ENCODE measurements at regions not wholly inside any gene's neighbourhood (a gene's known extent, or its start where the extent isn't known, plus 50 kb on each side); places are given as distances from the start of the nearest gene placed in this dataset.

DNA sequence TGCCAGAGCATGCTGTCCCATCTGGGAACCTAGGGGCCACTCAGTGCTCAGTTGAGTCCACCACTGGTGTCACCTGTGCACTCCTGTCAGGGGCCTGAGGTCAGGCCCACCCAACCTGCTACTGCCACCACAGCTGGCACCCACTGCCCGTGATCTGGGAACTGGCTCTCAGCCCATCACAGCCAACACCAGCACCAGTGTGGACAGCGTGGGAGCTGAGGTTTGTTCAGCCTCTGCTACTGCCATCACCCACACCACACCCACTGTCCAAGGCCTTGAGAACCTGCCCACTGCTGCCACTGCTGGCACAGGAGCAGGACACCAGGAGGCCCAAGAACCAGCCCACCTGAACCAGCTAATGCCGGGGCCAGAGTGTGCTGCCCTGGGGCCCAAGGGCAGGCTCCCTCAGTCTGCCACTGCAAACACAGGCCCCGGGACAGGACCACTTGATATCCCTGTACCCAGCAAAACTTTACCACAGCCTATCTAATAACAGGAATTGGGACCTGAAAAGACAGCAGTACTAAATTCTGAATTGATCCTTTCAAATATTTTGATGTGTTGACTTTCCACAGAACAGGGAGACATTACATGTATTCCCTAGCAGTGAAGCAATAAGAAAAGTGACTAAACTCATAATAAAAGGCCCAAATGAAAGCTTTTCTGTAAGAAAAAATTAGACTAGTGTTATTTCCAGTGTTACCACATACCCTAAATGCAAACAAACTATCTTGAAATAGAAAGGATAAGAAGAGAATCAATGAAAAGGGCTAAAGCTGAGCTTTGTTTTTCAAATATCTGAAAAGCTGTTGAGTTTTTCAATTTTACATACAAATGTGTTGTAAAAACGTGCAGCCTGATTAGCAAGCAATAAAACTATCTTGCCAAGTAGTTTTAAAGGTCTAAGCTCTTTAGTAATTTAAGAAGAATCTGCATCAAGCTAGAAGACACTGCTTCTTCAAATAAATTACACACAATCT is 640.7 kb downstream of the METTL4 start:
- TF ChIP-seq, protein P1, sequence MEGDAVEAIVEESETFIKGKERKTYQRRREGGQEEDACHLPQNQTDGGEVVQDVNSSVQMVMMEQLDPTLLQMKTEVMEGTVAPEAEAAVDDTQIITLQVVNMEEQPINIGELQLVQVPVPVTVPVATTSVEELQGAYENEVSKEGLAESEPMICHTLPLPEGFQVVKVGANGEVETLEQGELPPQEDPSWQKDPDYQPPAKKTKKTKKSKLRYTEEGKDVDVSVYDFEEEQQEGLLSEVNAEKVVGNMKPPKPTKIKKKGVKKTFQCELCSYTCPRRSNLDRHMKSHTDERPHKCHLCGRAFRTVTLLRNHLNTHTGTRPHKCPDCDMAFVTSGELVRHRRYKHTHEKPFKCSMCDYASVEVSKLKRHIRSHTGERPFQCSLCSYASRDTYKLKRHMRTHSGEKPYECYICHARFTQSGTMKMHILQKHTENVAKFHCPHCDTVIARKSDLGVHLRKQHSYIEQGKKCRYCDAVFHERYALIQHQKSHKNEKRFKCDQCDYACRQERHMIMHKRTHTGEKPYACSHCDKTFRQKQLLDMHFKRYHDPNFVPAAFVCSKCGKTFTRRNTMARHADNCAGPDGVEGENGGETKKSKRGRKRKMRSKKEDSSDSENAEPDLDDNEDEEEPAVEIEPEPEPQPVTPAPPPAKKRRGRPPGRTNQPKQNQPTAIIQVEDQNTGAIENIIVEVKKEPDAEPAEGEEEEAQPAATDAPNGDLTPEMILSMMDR (IDR thresholded peaks at IDR 0.05; ENCODE audit: extremely low read depth, low read depth, low read length), result no peak
- peak; percentile 50 for DNase-seq (ENCODE audit: insufficient read length, low spot score, missing footprints)
- Histone ChIP-seq H3K36me3 (ENCODE audit: insufficient read depth, low read length) (no peaks in the 10 kb centered on the region), H2AFZ (ENCODE audit: low read length) (no peak overlapping the region), H3K27me3 (ENCODE audit: insufficient read depth, low read length) (no peaks in the 10 kb centered on the region), H3K27ac (ENCODE audit: low read depth, low read length) (no peak overlapping the region), H3K4me2 (ENCODE audit: insufficient read depth, low read length) (no peak overlapping the region), H3K4me1 (ENCODE audit: insufficient read depth, low read length) (no peaks in the 10 kb centered on the region), H4K20me1 (ENCODE audit: insufficient read depth, low read length) (no peaks in the 10 kb centered on the region), H3K79me2 (ENCODE audit: insufficient read depth, low read length) (no peaks in the 10 kb centered on the region), H3K4me3 (ENCODE audit: insufficient read depth, low read length) (no peak overlapping the region), H3K9me3 (ENCODE audit: low read depth, low read length) (no peaks in the 10 kb centered on the region)

DNA sequence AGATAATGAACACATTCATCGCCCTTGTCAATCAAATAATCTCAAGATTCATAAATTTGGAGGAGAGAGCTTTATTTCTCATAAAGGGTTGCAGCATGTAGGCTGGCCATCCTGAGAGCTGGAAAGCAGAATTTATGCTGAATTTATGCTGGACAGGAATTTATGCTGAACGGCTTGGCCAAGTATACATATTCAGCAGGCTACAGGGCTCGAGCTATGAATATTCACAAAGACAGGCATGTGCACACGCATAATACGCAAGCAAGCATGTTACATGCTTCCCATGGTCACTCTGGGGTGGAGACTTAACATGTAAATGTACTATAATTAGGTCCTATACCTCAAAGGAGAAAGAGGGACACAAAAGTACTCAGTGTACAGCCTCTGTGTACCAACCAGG is 618.8 kb downstream of the METTL4 start:
- no peaks in the 10 kb centered on the region for H3K79me2 ChIP-seq (ENCODE audit: insufficient read depth, low read length)
- H3K27me3 ChIP-seq (ENCODE audit: insufficient read depth, low read length), result no peaks in the 10 kb centered on the region
- H3K36me3 ChIP-seq (ENCODE audit: insufficient read depth, low read length), result no peaks in the 10 kb centered on the region
- no peak overlapping the region for H2AFZ ChIP-seq (ENCODE audit: low read length)
- H3K4me3 ChIP-seq (ENCODE audit: insufficient read depth, low read length), result no peak overlapping the region
- no peaks in the 10 kb centered on the region for H4K20me1 ChIP-seq (ENCODE audit: insufficient read depth, low read length)
- H3K27ac ChIP-seq (ENCODE audit: low read depth, low read length), result no peak overlapping the region
- H3K4me1 ChIP-seq (ENCODE audit: insufficient read depth, low read length), result no peaks in the 10 kb centered on the region
- no peak overlapping the region for H3K4me2 ChIP-seq (ENCODE audit: insufficient read depth, low read length)
- no peak for DNase-seq (ENCODE audit: insufficient read length, low spot score, missing footprints)
- TF ChIP-seq, protein P1 (IDR thresholded peaks at IDR 0.05; ENCODE audit: extremely low read depth, low read depth, low read length), result no peak
- peaks cover 2% of the 10 kb centered on the region for H3K9me3 ChIP-seq (ENCODE audit: low read depth, low read length)

DNA sequence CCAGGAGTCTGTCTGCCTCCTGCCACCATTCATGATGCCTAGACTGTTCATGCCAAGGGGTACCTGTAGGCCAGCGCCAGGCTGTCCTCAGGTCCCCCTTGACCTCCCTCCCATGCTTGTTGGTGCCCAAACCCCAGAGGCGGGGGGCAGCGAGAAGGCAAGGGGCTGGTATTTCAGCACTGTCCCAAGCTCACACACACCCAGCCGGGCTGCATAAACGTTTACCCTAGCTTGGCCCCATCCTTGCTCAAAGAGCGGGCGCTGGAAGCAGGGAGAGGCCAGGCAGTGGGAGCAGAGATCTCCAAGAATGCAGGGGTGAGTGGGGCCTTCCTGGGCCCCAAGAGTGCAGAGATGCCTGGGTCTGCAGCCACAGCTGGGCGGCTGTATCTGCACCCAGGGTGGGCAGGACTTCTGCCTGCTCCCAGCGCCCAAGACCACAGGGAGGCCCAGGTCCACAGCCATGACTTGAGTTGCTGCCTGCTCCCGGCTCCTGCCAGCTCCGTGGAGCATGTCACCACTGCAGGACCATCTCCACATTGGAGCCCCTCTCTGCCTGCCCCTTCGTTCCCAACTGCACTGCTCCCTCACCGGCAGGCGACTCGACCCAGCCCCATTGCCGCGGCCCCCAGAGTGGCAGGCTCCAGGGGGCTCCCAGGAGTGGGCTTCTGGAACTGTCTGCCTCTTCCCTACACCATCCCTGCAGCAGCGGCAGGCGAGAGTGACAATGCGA is 616.6 kb downstream of the METTL4 start:
- H4K20me1 ChIP-seq (ENCODE audit: insufficient read depth, low read length), result no peaks in the 10 kb centered on the region
- TF ChIP-seq, protein P1 (IDR thresholded peaks at IDR 0.05; ENCODE audit: extremely low read depth, low read depth, low read length), result no peak
- no peaks in the 10 kb centered on the region for H3K4me1 ChIP-seq (ENCODE audit: insufficient read depth, low read length)
- H3K36me3 ChIP-seq (ENCODE audit: insufficient read depth, low read length), result no peaks in the 10 kb centered on the region
- no peak overlapping the region for H3K27ac ChIP-seq (ENCODE audit: low read depth, low read length)
- no peaks in the 10 kb centered on the region for H3K27me3 ChIP-seq (ENCODE audit: insufficient read depth, low read length)
- peaks cover 2% of the 10 kb centered on the region for H3K9me3 ChIP-seq (ENCODE audit: low read depth, low read length)
- DNase-seq (ENCODE audit: insufficient read length, low spot score, missing footprints), result peak; percentile 34
- no peaks in the 10 kb centered on the region for H3K79me2 ChIP-seq (ENCODE audit: insufficient read depth, low read length)
- no peak overlapping the region for H3K4me2 ChIP-seq (ENCODE audit: insufficient read depth, low read length)
- H3K4me3 ChIP-seq (ENCODE audit: insufficient read depth, low read length), result no peak overlapping the region
- H2AFZ ChIP-seq (ENCODE audit: low read length), result no peak overlapping the region

DNA sequence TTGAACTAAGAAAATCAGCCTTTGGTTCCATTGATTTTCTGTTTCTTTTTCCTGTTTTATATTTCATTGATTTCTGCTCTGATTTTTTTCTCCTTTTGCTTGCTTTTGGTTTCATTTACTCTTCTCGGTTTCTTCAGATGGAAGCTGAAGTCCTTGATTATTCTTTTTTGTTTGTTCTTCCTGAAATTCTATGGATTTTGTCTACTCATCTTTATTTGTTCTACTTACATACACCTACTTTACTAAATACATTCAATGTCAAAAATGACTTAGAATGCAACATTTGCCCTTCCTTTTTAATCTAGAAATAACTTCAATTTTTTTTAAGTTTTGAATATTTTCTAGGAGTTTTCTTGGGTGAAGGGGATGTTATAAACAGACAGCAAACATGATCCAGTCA is 612.5 kb downstream of the METTL4 start:
- DNase-seq (ENCODE audit: insufficient read length, low spot score, missing footprints), result no peak
- Histone ChIP-seq H3K4me2 (ENCODE audit: insufficient read depth, low read length) (no peak overlapping the region), H3K27ac (ENCODE audit: low read depth, low read length) (no peak overlapping the region), H3K4me1 (ENCODE audit: insufficient read depth, low read length) (no peaks in the 10 kb centered on the region), H3K79me2 (ENCODE audit: insufficient read depth, low read length) (no peaks in the 10 kb centered on the region), H4K20me1 (ENCODE audit: insufficient read depth, low read length) (no peaks in the 10 kb centered on the region), H3K36me3 (ENCODE audit: insufficient read depth, low read length) (no peaks in the 10 kb centered on the region), H3K4me3 (ENCODE audit: insufficient read depth, low read length) (no peak overlapping the region), H3K27me3 (ENCODE audit: insufficient read depth, low read length) (no peaks in the 10 kb centered on the region), H2AFZ (ENCODE audit: low read length) (no peak overlapping the region), H3K9me3 (ENCODE audit: low read depth, low read length) (no peaks in the 10 kb centered on the region)
- TF ChIP-seq, protein P1 (IDR thresholded peaks at IDR 0.05; ENCODE audit: extremely low read depth, low read depth, low read length), result no peak

Measured in osteoblast (primary cell).